Stimulated activated naive CD8-positive, alpha-beta T cell treated with anti-CD3 and anti-CD28 coated beads, Interleukin-15, Interleukin-2, amounts not matched to agents 100 U/mL and 50 U/mL, for 24 hours (primary cell): ENCODE measurements at regions not wholly inside any gene's neighbourhood (a gene's known extent, or its start where the extent isn't known, plus 50 kb on each side); places are given as distances from the start of the nearest gene placed in this dataset.

ENCODE experiments used
- ATAC-seq: fragments of 150-1000 bp; cut with Tn5 transposase; one replicate; pipeline ENCODE4 v1.10.0; 2021
- DNase-seq: peaks from one replicate; pipeline ENCODE4 v3.0.0; 2021

- ATAC-seq (no peak), DNase-seq (no peak)
These were observed 654.3 kb upstream of the KIF2B start for GRCh38 chr17:53168413-53168812.

- no peak for DNase-seq
- no peak for ATAC-seq
These were observed 656.0 kb upstream of the KIF2B start for GRCh38 chr17:53166731-53167130.

- ATAC-seq (no peak), DNase-seq (no peak)
These were observed 672.5 kb upstream of the KIF2B start for GRCh38 chr17:53150101-53150698.

GRCh38 chr17:53149316-53149715 is 673.4 kb upstream of the KIF2B start:
- no peak for ATAC-seq
- DNase-seq = no peak

- no peak for ATAC-seq
- DNase-seq = no peak
These were observed 674.7 kb upstream of the KIF2B start for GRCh38 chr17:53148058-53148457.

GRCh38 chr17:53142890-53143289 is 679.8 kb upstream of the KIF2B start:
- ATAC-seq (no peak), DNase-seq (no peak)

GRCh38 chr17:53141731-53142130 is 681.0 kb upstream of the KIF2B start:
- ATAC-seq (no peak), DNase-seq (no peak)

GRCh38 chr17:53141280-53141679 is 681.4 kb upstream of the KIF2B start:
- ATAC-seq = no peak
- no peak for DNase-seq

- ATAC-seq = no peak
These were observed 684.9 kb upstream of the KIF2B start for GRCh38 chr17:53137869-53138268.

GRCh38 chr17:53135969-53136368 is 686.8 kb upstream of the KIF2B start:
- ATAC-seq (no peak), DNase-seq (no peak)

More at GRCh38 chr17:53137869-53138268, 684.9 kb upstream of the KIF2B start:
- no peak for DNase-seq

- ATAC-seq = no peak
- DNase-seq = no peak
These were observed 688.2 kb upstream of the KIF2B start for GRCh38 chr17:53134548-53134947.

- ATAC-seq (no peak), DNase-seq (no peak)
These were observed 688.9 kb upstream of the KIF2B start for GRCh38 chr17:53133876-53134275.

GRCh38 chr17:53129863-53130262 is 692.9 kb upstream of the KIF2B start:
- ATAC-seq (no peak), DNase-seq (no peak)

GRCh38 chr17:53127331-53127730 is 695.4 kb upstream of the KIF2B start:
- no peak for DNase-seq
- ATAC-seq = no peak

GRCh38 chr17:53122966-53123365 is 699.8 kb upstream of the KIF2B start:
- ATAC-seq (no peak), DNase-seq (no peak)

GRCh38 chr17:53119773-53120172 is 703.0 kb upstream of the KIF2B start:
- ATAC-seq (no peak), DNase-seq (no peak)

- ATAC-seq = no peak
These were observed 703.8 kb upstream of the KIF2B start for GRCh38 chr17:53118948-53119347.

GRCh38 chr17:53106886-53107285 is 715.8 kb upstream of the KIF2B start:
- ATAC-seq (no peak), DNase-seq (no peak)

More at GRCh38 chr17:53118948-53119347, 703.8 kb upstream of the KIF2B start:
- no peak for DNase-seq

- DNase-seq (no peak), ATAC-seq (no peak)
These were observed 721.0 kb upstream of the KIF2B start for GRCh38 chr17:53101706-53102105.

- no peak for ATAC-seq
- DNase-seq = no peak
These were observed 722.6 kb upstream of the KIF2B start for GRCh38 chr17:53100126-53100525.

- ATAC-seq (no peak), DNase-seq (no peak)
These were observed 729.3 kb upstream of the KIF2B start for GRCh38 chr17:53093391-53093790.

GRCh38 chr17:53092072-53092471 is 730.7 kb upstream of the KIF2B start:
- ATAC-seq (no peak), DNase-seq (no peak)

- DNase-seq = no peak
- no peak for ATAC-seq
These were observed 732.0 kb upstream of the KIF2B start for GRCh38 chr17:53090770-53091169.

- ATAC-seq (no peak), DNase-seq (no peak)
These were observed 734.2 kb upstream of the KIF2B start for GRCh38 chr17:53088481-53088880.

GRCh38 chr17:53061446-53061845 is 761.3 kb upstream of the KIF2B start:
- DNase-seq (no peak), ATAC-seq (no peak)
